Endodermal cell (in vitro differentiated cells): ENCODE measurements at regions not wholly inside any gene's neighbourhood (a gene's known extent, or its start where the extent isn't known, plus 50 kb on each side); places are given as distances from the start of the nearest gene placed in this dataset.

Source experiments
- DNase-seq: peaks from one replicate; pipeline ENCODE4 v3.0.0-alpha.2; 2017
- H3K27ac ChIP-seq: 2 replicates; pipeline ENCODE4 v1.5.1; 2013; ENCODE audit warnings: mild to moderate bottlenecking, low read depth, low read length, moderate library complexity
- H3K27me3 ChIP-seq: 2 replicates; pipeline ENCODE4 v1.6.1; 2013; ENCODE audit warnings: mild to moderate bottlenecking, low read length, moderate library complexity; ENCODE audit not compliant: insufficient read depth, control insufficient read depth, poor library complexity, severe bottlenecking
- H3K36me3 ChIP-seq: 2 replicates; pipeline ENCODE4 v1.7.0; 2013; ENCODE audit warnings: mild to moderate bottlenecking, low read length, moderate library complexity; ENCODE audit not compliant: control insufficient read depth, insufficient read depth
- H3K4me1 ChIP-seq: one replicate; pipeline ENCODE4 v1.7.0; 2013; ENCODE audit warnings: low read length; ENCODE audit not compliant: control insufficient read depth, insufficient read depth
- H3K4me3 ChIP-seq: 2 replicates; pipeline ENCODE4 v1.5.1; 2013; ENCODE audit warnings: mild to moderate bottlenecking, low read length, moderate library complexity
- H3K9ac ChIP-seq: 2 replicates; pipeline ENCODE4 v1.6.1; 2013; ENCODE audit warnings: mild to moderate bottlenecking, low read length, moderate library complexity; ENCODE audit not compliant: poor library complexity, severe bottlenecking; ENCODE audit errors: extremely low read depth
- H3K9me3 ChIP-seq: 2 replicates; pipeline ENCODE4 v1.6.1; 2013; ENCODE audit warnings: mild to moderate bottlenecking, low read length, moderate library complexity; ENCODE audit not compliant: control insufficient read depth
- H3K27ac Mint-ChIP-seq: 2 replicates; pipeline ENCODE4 v1.8.0; 2020; ENCODE audit warnings: mixed read lengths
- H3K27me3 Mint-ChIP-seq: 2 replicates; pipeline ENCODE4 v1.8.0; 2021; ENCODE audit warnings: mild to moderate bottlenecking, mixed read lengths; ENCODE audit not compliant: insufficient read depth
- H3K36me3 Mint-ChIP-seq: 2 replicates; pipeline ENCODE4 v1.8.0; 2020; ENCODE audit warnings: low read depth, mixed read lengths
- H3K4me1 Mint-ChIP-seq: 2 replicates; pipeline ENCODE4 v1.8.0; 2020; ENCODE audit warnings: mixed read lengths
- H3K4me3 Mint-ChIP-seq: 2 replicates; pipeline ENCODE4 v1.8.0; 2020; ENCODE audit warnings: mild to moderate bottlenecking, moderate library complexity, mixed read lengths
- H3K9me3 Mint-ChIP-seq: 2 replicates; pipeline ENCODE4 v1.8.0; 2020; ENCODE audit warnings: mild to moderate bottlenecking, mixed read lengths
- CTCF ChIP-seq: fragments of 200-600 bp; sonication (generic); conservative IDR thresholded peaks from 2 replicates; pipeline ENCODE4 v1.5.0; 2021; ENCODE audit warnings: antibody characterized with exemption, mild to moderate bottlenecking
- WGBS, 2 experiments: methylation state at CpG; one replicate each; pipeline versions ENCODE4 v1.1.5 to v1.1.7; 2013; ENCODE audit warnings: missing lambda C conversion rate in 2 of 2, mixed read lengths in 1 of 2; ENCODE audit not compliant: insufficient coverage in 1 of 2, insufficient read length in 1 of 2; 5-methylcytosine and 5-hydroxymethylcytosine counted together

- Histone ChIP-seq H3K4me3 (no peak overlapping the region), H3K27ac (no peak overlapping the region)
- WGBS, 2 experiments, result 73 to 86% methylated on average over 2 of the region's 2 CpGs
Measured at GRCh38 chr6:92806254-92806653, 613.1 kb downstream of the EPHA7 start.

GRCh38 chr6:92791403-92791802 lies 628.0 kb downstream of the EPHA7 start:
- DNase-seq, result no peak
- H3K4me1 Mint-ChIP-seq, result peaks cover 1% of the 10 kb centered on the region
- no peaks in the 10 kb centered on the region for H3K9me3 Mint-ChIP-seq
- Histone ChIP-seq H3K9ac (no peak overlapping the region), H3K9me3 (no peaks in the 10 kb centered on the region), H3K36me3 (no peaks in the 10 kb centered on the region), H3K27ac (no peak overlapping the region), H3K4me1 (no peaks in the 10 kb centered on the region), H3K4me3 (no peak overlapping the region), H3K27me3 (no peaks in the 10 kb centered on the region)
- TF ChIP-seq CTCF, result no peak
- H3K27ac Mint-ChIP-seq, result no peak overlapping the region
- no peak overlapping the region for H3K4me3 Mint-ChIP-seq
- no peaks in the 10 kb centered on the region for H3K36me3 Mint-ChIP-seq
- H3K27me3 Mint-ChIP-seq, result no peaks in the 10 kb centered on the region
- 84% methylated on average over 1 of the region's 1 CpG; no CpG with 5 or more reads in 1 of the 2 experiments for WGBS, 2 experiments

More at GRCh38 chr6:92806254-92806653, 613.1 kb downstream of the EPHA7 start:
- TF ChIP-seq CTCF, result no peak
- Mint-ChIP-seq H3K27me3 (no peaks in the 10 kb centered on the region), H3K4me1 (peaks cover 1% of the 10 kb centered on the region), H3K27ac (no peak overlapping the region), H3K4me3 (no peak overlapping the region), H3K9me3 (no peaks in the 10 kb centered on the region), H3K36me3 (no peaks in the 10 kb centered on the region)
- H3K36me3 ChIP-seq, result no peaks in the 10 kb centered on the region
- no peaks in the 10 kb centered on the region for H3K27me3 ChIP-seq
- no peaks in the 10 kb centered on the region for H3K4me1 ChIP-seq
- H3K9me3 ChIP-seq, result no peaks in the 10 kb centered on the region
- DNase-seq, result no peak
- H3K9ac ChIP-seq, result no peak overlapping the region

- no peaks in the 10 kb centered on the region for H3K27me3 ChIP-seq
- no peak overlapping the region for H3K27ac ChIP-seq
- DNase-seq, result no peak
- no peaks in the 10 kb centered on the region for H3K4me1 ChIP-seq
- 77 to 80% methylated on average over 2 of the region's 3 CpGs for WGBS, 2 experiments
- TF ChIP-seq CTCF, result no peak
- H3K27ac Mint-ChIP-seq, result no peak overlapping the region
- H3K9me3 ChIP-seq, result no peaks in the 10 kb centered on the region
- no peaks in the 10 kb centered on the region for H3K36me3 ChIP-seq
- no peak overlapping the region for H3K4me3 Mint-ChIP-seq
- peaks cover 1% of the 10 kb centered on the region for H3K4me1 Mint-ChIP-seq
- no peaks in the 10 kb centered on the region for H3K36me3 Mint-ChIP-seq
- H3K4me3 ChIP-seq, result no peak overlapping the region
- no peaks in the 10 kb centered on the region for H3K27me3 Mint-ChIP-seq
- H3K9me3 Mint-ChIP-seq, result no peaks in the 10 kb centered on the region
- H3K9ac ChIP-seq, result no peak overlapping the region
Measured at GRCh38 chr6:92790381-92790780, 629.0 kb downstream of the EPHA7 start.
